A204.1 (cell line): ENCODE measurements at regions not wholly inside any gene's neighbourhood (a gene's known extent, or its start where the extent isn't known, plus 50 kb on each side); places are given as distances from the start of the nearest gene placed in this dataset.

Experiments used
- FAIRE-seq: peaks from 2 replicates; lab custom pipeline; 2012; peaks lifted over from hg19 to GRCh38; lab: Jason Lieb, UNC

DNA sequence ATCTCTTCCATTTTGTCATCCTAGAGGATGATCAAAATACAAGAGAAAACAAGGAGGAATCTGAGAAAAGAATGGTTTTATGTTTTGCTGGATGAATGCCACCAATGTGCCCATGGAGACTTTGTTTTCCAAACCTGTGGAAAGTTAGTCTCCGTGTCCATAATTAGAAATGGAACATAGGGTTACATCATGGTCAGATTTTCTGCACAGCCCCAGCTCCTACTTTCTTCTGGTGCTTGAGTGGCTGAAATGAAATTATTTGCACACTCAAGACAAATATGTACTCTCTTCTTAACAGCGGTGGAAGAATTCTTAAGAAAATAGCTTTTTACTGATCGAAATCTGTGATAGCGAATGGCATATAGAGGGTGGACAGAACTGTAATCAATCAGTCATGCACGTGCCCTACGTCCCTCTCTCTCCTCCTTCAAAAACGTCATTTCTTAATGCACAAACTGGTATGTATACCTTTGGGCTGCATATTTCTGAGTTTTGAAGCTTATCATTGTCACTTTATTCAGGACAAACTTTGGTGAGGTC, 825.2 kb downstream of the AACS start:
- no peak for FAIRE-seq

DNA sequence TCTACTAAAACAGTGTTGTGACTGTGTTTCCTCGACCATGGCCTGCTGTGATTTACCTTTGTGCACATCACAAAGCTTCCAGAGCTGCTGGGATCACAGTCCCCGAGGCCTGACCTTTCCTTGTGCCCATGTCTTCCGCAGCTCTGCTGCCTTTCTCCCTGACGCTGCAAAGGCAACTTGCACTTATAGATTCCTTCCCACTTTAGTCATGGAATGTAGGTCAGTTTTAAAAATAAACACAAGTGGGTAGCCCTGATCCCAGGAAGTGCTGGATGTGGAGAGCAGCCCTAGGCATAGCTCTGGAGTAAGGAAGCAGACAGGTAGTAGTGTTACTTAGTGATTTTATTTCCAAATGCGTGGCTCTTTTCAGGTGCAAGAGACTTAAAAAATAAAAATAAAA, 825.7 kb downstream of the AACS start:
- no peak for FAIRE-seq

DNA sequence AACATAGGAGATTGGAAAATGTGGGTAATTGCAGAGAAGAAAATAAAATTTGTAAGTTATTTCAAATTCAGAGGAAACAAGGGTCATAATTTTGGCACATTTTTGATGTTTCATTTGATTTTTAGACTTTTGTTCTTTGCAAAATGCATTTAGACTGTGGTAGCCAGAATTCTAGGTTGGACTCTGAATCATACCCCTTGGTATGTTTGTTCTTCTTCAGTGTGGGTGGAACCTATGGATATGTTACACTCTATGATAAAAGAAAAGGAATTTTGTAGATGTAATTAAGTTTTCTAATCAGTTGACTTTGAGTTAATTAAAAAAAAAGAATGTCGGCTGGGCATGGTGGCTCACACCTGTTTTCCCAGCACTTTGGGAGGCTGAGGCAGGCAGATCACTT, 827.0 kb downstream of the AACS start:
- FAIRE-seq, result no peak

DNA sequence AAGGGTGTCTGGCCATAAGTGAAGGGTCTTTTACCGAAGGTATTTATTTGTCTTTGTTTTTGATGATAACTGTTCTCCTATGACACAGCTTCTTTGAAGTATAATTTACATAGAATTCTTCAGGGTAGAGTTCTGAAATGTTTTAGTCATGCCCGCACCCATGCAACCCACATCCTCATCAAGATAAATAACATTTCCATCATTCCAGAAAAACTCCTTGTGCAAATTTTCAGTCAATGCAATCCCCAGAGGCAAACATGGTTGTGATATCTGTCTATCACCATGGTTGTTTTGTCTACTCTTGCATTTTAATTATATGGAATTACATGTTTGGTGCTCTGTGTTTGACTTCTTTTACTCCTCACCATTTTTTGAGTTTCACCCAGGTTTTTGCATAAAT, 837.8 kb downstream of the AACS start:
- no peak for FAIRE-seq

DNA sequence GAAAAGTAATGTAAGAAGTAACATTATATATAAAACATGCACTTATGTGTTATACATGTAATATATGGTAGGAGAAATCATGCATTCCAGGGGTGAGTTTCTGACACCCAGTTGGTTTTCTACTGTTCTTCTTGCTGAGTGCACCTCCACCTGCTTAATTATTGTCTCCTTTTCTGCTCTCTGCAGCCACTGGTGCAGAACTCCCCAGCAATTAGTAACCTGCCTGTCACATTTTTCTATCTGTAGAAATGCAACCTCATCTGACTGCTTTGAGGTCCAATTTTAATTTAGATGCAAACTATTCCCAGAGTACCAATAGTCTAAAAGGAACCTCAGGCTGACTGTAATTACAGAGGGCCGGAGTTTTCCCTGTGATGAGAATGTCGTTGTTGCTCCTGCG, 842.1 kb downstream of the AACS start:
- no peak for FAIRE-seq

DNA sequence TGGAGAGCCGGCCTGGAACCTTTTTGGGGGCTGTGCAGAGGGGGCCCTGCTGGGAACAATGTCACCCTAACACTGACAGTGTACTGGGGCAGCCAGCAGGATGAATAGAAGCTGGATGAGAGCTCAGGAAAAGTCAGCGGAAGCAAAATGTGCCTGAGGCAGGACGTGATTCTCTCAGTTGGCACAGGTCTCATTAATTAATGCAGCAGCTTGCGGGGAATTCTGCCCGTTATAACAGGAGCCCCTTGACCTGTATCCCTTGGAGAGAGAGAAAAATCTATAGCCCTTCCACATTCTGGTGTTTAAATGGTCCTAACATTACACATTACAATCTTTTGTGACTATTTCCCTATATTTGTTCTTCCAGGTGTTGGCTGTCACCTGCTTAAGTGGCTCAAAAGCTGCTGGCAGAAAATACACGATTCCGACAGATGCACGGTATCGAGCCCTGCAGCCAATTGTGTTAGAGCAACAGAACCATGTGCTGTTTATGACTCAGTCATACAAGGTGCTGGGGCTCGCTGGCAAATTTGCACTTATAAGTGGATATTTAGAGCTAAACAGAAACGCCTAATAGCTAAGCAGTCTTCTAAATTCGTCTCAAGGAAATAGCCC, 854.7 kb downstream of the AACS start:
- FAIRE-seq, result no peak

DNA sequence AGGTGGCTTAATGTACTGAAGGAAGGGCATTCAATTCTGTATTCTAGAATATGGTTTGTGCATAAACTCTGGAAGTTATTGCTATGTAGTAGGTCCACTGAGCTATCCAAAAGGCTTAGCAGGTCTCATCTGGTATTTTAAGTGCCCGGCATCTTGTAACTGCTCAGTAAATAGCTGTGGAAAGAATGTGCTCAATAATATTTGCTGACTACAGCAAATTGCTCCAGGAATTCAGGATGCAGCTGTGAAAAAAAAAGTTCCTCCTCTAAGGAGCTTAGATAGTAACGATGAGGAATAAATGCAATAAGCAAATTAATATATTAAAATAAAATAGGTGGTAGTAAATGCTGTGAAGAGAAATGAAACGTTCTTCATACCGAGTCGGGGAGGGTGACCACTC, 857.1 kb downstream of the AACS start:
- no peak for FAIRE-seq

DNA sequence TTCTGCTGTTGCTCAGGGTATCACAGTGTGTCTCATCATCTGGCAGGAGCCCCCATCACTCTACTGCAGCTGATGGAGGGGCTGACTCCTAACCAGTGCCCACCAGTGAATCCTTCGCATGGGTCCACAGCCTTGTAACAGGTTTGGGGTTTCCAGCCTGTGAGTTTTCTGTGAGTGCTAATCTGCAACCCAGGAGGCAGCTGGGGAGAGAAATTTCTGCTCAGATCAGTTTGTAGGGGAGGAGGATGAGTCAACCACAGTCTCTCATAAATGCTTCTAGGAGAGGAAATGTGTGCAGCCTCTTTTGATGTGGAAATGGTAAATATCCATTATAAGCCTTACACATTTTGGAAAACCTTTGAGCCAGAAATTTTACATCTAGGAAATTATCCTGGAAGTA, 871.3 kb downstream of the AACS start:
- FAIRE-seq, result no peak

DNA sequence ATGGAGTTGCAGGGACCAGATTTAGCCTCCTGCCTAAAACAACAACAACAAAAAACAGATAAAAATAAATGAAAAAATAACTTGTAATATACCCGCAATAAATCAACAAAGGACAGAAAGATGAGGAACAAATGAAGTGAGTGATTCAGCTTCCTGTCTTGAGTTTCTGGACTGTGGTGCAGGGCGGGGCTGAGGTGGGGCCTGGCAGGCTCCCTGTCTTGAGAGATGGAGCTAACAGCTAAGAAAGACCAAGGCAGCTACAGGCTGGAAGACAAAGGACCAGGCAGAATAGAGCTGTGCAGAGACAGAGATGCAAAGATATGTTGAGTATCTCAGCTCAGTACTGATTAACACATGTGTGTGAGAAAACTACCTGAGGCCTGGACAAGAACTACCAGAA, 879.2 kb downstream of the AACS start:
- no peak for FAIRE-seq

DNA sequence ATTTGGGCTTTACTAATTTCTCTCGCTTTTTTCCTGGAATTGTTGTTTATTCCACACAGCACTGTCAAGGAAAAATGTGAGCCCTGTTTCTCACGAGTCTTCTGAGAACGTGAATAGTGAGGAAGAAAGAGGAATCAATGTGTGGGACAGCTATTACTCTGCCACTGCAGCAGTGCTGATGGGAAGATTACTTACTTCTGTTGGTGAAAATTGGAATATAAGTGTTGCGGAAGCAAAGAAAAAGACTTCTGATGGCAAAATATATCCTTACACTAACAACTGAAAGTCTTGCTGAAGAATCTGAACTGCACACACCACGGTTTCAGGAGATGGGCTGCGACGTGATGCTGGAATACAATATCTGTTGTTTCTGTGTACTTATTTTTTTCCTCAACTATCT, 884.2 kb downstream of the AACS start:
- FAIRE-seq, result no peak

DNA sequence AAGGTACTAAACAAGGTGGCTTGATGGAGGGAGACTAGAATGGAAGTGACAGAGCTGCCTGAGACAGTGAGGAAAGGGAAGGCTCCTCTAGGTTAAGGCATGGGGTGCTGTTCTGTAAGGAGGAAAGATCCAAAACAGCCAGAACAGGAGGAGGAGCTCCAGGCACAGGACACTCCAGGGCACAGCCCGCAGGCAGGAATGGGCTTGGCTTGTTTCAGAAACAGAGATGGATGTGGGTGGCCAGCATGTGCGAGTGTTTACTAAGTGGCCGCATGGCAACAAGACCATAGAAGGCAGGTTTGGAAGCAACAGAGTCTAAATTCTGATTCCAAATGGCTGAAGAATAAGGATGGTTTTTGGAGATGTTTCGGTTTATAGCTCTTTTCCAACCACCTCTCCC, 889.1 kb downstream of the AACS start:
- no peak for FAIRE-seq

DNA sequence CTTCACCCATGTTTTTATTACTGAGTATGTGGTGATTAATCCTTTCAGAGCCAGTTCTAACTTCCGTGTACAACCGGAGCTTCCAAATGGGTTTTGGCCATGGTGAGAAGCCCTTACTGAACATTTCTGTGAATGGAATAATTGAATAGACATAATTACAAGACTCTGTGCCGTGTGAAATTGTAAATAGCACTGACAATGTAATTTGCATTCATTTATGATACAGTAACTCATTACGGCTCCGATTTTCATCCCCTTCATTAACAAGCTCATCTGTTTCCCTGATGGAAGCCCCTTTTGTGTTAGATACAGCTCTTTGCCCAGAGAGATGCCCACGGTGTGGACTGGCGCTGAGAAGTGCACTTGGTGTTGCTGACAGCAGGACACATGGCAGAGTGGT, 891.0 kb downstream of the AACS start:
- no peak for FAIRE-seq

DNA sequence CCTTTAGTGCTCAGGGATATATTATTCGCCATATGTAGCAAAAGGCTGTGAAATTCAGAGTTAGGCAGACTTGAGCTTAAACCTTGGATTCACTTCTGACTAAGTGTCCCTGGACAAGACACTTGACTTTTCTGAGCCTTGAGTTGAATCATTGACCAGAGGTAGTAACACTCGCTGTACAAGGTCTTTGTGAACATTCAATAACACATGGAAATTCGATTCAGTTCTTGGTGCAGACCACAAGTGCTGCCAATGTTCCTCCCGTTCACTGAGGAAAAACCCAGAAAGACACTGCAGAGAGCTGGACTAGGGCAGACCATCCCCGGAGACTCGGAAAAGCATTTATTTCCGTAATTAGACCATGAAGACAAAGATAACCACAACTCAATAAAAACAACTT, 901.4 kb downstream of the AACS start:
- FAIRE-seq, result no peak

DNA sequence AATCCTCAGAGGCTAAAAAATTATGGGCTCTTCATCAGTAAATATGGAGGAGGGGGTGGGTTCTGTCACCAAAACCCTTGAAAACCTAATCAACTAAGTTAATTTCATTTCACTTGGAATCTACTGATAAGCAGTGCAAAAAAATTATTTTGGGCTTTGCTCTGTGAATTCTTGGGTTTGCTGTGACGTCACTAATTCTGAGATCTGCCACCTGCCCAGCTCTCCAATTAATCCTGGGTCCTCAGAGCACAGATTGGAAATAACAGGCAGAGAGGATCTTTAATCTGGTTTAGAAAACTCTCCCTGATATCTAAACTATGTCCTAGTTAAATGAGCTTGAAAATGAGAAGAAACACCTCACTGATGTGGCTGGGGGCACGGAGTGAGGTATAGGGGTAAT, 903.2 kb downstream of the AACS start:
- FAIRE-seq, result no peak

DNA sequence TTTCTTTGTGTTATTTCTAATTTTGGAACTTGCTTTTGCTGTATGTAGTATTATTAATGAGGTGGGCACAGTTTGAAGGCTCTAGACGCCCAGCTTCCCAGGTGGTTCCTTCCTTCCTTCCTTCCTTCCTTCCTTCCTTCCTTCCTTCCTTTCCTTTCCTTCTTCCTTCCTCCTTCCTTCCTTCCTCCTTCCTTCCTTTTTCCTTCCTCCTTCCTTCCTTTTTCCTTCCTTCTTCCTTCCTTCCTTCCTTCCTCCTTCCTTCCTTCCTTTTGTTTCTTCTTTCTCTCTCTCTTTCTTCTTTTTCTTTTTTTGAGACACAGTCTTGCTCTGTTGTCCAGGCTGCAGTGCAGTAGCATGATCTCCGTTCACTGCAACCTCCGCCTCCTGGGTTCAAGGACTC, 906.7 kb downstream of the AACS start:
- no peak for FAIRE-seq

DNA sequence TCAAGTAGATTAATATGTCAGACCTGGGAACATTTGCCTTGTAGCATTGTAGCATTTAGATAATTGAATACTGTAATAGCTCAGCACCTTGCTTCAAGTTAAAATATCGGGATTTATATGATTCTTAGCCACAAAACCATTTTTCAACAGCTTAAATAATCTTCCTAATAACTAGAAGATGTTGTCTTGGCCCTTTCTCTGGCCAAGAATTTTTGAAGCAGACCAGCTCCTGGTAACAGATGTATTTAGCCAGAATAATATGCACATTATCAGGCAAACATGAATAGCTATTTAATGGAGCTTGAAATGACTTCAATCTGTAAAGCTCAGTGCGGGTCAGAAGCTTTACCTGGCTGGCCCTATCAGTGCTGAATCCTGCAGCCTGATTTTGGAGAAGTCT, 913.1 kb downstream of the AACS start:
- FAIRE-seq, result no peak

DNA sequence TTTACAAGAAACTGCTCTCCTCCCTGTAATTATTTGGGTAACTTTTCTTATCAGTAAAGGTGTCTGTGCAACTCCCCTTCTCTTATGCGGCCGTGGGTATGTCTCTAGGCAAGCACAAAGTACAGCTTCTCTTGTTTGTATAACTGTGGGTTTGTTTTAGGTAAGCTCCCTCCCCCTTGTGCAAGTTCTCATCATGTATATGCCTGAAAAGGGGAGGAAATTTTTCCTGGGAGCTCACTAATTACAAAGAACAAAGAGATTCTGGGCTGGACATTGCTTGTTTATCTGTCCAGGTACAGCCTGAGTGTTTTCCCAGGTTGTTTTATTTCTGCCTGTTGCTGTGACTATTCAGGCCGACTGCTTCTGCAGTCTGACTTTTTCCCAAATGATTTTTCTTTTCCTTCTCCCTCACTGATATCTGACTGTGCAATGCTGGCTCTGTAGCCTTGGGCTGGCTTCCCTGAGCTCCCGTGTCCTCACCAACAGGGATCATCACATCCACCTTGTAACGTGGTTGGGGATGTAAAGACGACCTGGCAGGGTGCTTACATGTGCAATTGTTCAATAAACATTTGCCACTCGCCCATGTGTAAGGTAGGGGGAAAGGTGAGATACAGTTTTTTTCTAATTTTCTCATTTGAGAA, 916.5 kb downstream of the AACS start:
- FAIRE-seq, result no peak

DNA sequence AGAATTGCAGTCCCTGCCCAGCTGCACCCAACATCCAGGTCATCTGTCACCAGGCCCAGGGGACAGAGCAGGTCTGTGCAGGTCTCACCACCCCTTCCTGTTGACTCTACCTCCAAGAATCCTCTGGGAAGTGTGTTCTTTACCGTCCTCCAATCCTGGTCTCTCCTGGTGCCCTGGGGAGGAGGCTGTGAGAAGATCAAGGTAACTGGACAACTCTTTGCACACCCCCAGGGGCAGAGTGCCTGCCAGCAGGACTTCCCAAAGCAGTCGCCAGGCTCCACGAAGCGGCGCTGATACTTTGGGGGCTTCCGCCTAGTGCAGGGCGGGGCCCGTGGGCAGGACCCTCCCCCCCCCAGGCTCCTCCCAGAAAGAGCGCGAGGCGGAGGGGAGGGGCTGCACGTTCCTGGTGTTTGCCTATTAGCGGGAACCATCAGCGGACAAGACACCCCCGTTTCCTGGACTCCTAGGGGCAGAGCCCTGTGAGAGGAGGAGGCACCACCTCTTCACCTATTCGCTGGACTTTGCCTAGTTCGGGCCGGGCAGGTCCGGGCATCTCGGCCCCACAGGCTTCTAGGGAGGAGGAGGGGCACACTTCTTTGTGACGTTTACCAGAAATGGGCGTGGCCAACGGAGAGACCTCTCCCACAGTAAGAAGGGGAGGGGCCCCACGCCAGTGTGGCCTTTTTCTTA, 918.0 kb downstream of the AACS start:
- no peak for FAIRE-seq

DNA sequence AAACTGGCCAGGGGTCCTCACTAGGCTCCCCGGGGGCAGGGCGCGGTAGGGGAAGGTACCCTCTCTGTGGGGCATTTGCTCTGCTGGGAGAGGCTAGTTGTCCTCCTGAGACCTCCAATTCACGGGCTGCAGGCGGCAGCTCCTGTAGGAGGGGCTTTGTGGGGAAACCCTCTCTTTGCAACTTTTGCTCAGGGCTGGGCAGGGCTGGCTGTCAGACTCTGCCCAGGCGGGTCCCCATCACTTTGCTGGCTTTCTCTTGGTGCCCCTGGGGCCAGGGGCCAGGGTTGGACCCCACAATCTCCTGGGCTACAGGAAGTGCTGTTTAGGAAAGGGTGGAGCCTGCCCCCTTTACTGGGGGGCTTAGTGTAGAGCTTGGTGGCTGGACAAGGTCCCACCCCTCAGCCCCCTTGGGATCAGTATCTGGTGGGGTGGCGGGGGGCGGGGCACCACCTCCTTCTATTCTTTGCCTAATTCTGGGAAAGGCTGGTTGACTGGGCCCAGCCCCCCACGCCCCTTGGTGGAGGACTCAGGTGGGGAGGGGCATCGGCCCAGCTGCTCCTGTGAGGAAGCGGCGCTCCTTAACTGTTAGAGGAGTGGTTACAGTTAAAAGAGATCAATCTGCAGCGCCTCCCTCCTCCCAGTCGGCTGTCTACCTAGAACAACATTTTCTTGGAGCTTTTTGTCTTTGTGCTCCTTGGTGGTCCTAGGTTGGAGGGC, 918.7 kb downstream of the AACS start:
- FAIRE-seq, result no peak

DNA sequence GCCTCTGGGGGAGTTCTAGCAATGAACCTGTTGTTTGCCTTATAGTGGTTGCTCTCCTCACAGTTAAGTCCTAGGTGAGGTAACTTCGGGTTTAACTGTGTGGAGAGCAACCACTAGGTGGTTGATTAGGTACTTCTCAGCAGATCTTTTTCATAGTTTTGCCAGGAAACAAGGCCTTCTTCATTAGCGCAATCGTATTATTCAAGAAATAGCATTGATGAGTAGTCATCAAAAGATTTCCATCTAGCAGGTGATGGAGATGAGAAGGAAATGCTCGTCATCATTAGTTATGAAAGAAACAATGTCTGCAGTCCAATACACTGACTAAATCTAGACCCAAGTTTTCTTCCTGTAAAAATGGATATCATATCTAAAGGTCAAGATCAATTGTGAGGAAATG, 923.3 kb downstream of the AACS start:
- no peak for FAIRE-seq

DNA sequence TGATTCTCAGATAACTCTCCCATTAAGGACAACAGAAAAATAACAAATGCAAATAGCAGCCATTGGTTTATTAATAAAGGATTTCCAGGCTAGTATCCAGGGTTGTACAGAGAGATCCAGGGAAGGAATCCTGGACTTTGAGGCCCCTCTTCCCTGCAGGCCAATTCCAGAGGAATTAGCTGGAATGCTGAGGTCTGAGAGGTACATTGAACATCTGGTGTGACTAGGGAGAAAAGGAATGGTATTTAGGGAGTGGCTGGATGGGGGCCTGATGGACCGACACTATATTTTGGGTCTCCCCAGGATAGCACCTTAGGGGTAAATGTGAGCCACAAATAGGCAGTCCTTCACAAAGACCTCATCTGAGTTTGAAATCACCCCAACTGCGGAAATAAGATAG, 924.5 kb downstream of the AACS start:
- FAIRE-seq, result no peak

DNA sequence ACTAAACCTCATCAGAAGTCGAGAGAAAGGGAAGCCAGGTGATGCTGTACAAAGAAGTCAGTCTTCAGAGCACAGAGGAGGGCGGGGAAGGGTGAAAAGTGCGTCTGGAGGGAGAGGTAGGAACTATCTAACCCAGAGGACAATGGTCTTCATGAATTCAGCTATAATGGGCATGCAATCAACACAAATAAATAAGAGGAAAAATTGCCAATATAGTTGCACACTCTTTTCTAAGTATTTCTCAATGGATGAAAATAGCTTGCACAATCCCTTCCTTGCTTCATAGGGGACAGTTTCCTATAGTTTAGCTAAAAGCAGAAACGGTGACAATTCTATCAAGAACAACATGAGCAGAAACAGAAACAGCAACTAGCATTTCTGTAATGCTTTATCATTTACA, 931.2 kb downstream of the AACS start:
- no peak for FAIRE-seq

DNA sequence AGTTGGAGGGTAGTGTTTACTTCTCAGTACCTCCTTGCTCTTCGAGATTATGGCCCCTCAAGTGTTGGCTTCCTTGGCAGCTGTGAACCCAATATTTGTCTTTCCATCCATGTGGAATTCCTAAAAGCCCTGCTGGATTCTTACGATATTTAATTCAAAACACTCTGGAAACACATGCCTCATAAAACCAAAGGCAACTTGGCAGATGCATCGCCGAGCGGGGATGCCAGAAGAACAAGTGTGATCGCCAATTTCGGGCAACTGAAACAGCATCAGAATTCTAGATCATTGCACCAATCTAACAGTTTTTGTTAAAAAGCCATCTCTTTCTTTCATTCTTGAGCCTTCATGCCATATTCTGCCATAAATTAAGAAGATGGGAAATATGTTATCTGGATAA, 934.4 kb downstream of the AACS start:
- no peak for FAIRE-seq
